ENCODE measurements at regions not wholly inside any gene's neighbourhood (a gene's known extent, or its start where the extent isn't known, plus 50 kb on each side); places are given as distances from the start of the nearest gene placed in this dataset.

DNA sequence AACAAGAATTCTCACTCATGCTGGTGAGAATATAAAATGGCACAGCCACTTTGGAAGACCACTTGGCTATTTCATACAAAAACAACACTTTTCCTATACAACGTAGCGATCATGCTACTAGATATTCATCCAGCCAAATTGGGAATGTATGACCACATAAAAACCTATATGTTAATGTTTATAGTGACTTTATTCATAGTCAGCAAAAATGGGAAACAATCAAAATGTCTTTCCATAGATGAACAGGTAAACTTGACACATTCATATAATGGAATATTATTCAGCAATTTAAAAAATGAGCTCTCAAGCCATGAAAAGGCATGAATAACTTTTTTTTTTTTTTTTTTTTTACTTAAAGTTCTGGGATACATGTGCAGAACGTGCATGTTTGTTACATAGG, 445.2 kb downstream of the ZBBX start:
- POLR2A ChIA-PET (ENCODE audit: low non-redundant PET): no interaction called here
- BruUV-seq (replicated peaks): no TSS peak
- TF ChIP-seq EZH2 (IDR thresholded peaks at IDR 0.05; ENCODE audit: borderline replicate concordance, low read depth, low read length, poor library complexity, severe bottlenecking): no peak
- TF ChIP-seq, protein P1, sequence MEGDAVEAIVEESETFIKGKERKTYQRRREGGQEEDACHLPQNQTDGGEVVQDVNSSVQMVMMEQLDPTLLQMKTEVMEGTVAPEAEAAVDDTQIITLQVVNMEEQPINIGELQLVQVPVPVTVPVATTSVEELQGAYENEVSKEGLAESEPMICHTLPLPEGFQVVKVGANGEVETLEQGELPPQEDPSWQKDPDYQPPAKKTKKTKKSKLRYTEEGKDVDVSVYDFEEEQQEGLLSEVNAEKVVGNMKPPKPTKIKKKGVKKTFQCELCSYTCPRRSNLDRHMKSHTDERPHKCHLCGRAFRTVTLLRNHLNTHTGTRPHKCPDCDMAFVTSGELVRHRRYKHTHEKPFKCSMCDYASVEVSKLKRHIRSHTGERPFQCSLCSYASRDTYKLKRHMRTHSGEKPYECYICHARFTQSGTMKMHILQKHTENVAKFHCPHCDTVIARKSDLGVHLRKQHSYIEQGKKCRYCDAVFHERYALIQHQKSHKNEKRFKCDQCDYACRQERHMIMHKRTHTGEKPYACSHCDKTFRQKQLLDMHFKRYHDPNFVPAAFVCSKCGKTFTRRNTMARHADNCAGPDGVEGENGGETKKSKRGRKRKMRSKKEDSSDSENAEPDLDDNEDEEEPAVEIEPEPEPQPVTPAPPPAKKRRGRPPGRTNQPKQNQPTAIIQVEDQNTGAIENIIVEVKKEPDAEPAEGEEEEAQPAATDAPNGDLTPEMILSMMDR (conservative IDR thresholded peaks at IDR 0.05; ENCODE audit: low read depth, low read length): no peak
- H3K36me3 ChIP-seq (ENCODE audit: insufficient read depth, low read length, poor library complexity, severe bottlenecking): no peaks in the 10 kb centered on the region
- no peak overlapping the region for H3K4me3 ChIP-seq (ENCODE audit: low read depth, low read length, poor library complexity, severe bottlenecking)
- no peak overlapping the region for H3K27ac ChIP-seq (ENCODE audit: low read depth, low read length, poor library complexity, severe bottlenecking)
- no peaks in the 10 kb centered on the region for H3K4me1 ChIP-seq (ENCODE audit: insufficient read depth, low read length, poor library complexity, severe bottlenecking)
- intact Hi-C loops (cut with micrococcal nuclease; ENCODE audit: unreplicated experiment): no loop called here
- no peaks in the 10 kb centered on the region for H3K27me3 ChIP-seq (replicated peaks; ENCODE audit: insufficient read depth, low read depth, low read length, poor library complexity)
- H3K9me3 ChIP-seq (ENCODE audit: low read depth, low read length, poor library complexity, severe bottlenecking): no peaks in the 10 kb centered on the region
- CTCF ChIA-PET: no interaction called here
- DNase-seq (ENCODE audit: low spot score): no peak

DNA sequence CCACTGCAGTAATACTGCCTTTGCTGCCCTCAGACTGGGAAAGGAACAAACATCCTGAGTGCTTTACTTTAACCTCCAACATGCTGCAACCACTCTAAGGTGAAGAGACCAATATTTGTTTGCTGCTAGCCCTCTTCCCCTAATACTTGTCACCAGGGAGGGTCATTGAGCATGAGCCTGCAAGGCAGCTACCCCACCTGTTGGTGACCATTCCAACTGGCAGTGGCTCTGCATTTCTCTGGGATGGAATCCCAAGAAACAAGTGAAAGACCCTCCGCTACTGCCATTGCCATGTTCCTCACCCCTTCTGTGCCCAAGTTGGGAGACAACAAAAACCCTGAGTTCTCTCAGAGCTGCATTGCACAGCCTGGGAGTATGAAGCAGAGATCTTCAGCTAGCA, 462.7 kb downstream of the ZBBX start:
- Histone ChIP-seq H3K4me3 (ENCODE audit: low read depth, low read length, poor library complexity, severe bottlenecking) (no peak overlapping the region), H3K27ac (ENCODE audit: low read depth, low read length, poor library complexity, severe bottlenecking) (no peak overlapping the region), H3K36me3 (ENCODE audit: insufficient read depth, low read length, poor library complexity, severe bottlenecking) (no peaks in the 10 kb centered on the region), H3K9me3 (ENCODE audit: low read depth, low read length, poor library complexity, severe bottlenecking) (peaks cover 19% of the 10 kb centered on the region), H3K4me1 (ENCODE audit: insufficient read depth, low read length, poor library complexity, severe bottlenecking) (no peaks in the 10 kb centered on the region), H3K27me3 (replicated peaks; ENCODE audit: insufficient read depth, low read depth, low read length, poor library complexity) (no peaks in the 10 kb centered on the region)
- intact Hi-C loops (cut with micrococcal nuclease; ENCODE audit: unreplicated experiment): no loop called here
- DNase-seq (ENCODE audit: low spot score): no peak
- BruUV-seq (replicated peaks): no TSS peak
- CTCF ChIA-PET: no interaction called here
- no peak for TF ChIP-seq EZH2 (IDR thresholded peaks at IDR 0.05; ENCODE audit: borderline replicate concordance, low read depth, low read length, poor library complexity, severe bottlenecking)
- TF ChIP-seq, protein P1 (conservative IDR thresholded peaks at IDR 0.05; ENCODE audit: low read depth, low read length): no peak
- POLR2A ChIA-PET (ENCODE audit: low non-redundant PET): no interaction called here

DNA sequence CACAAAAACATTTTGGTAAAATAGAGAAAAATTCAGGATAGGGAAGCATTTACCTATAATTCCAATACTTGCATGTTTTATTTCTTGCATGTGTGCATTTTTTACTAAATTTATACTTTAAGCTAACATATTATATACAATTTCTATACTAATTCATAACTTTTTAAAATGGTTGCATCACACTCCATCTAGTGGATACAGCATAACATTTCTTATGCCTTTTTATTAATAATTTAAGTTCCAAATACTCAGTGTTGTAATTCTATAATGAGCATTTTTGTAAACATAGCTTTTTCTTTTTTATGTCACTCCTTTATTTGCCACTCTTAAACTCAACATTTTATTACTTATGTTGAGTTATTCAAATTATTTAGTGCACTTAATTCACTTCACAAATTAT, 477.7 kb downstream of the ZBBX start:
- ChIA-PET CTCF (no interaction called here), POLR2A (ENCODE audit: low non-redundant PET) (no interaction called here)
- no peak overlapping the region for H3K27ac ChIP-seq (ENCODE audit: low read depth, low read length, poor library complexity, severe bottlenecking)
- no peaks in the 10 kb centered on the region for H3K27me3 ChIP-seq (replicated peaks; ENCODE audit: insufficient read depth, low read depth, low read length, poor library complexity)
- no peak for DNase-seq (ENCODE audit: low spot score)
- H3K9me3 ChIP-seq (ENCODE audit: low read depth, low read length, poor library complexity, severe bottlenecking): no peaks in the 10 kb centered on the region
- H3K4me3 ChIP-seq (ENCODE audit: low read depth, low read length, poor library complexity, severe bottlenecking): no peak overlapping the region
- H3K36me3 ChIP-seq (ENCODE audit: insufficient read depth, low read length, poor library complexity, severe bottlenecking): no peaks in the 10 kb centered on the region
- no TSS peak for BruUV-seq (replicated peaks)
- TF ChIP-seq EZH2 (IDR thresholded peaks at IDR 0.05; ENCODE audit: borderline replicate concordance, low read depth, low read length, poor library complexity, severe bottlenecking): no peak
- TF ChIP-seq, protein P1 (conservative IDR thresholded peaks at IDR 0.05; ENCODE audit: low read depth, low read length): no peak; the same call in 1 of the 2 replicates
- H3K4me1 ChIP-seq (ENCODE audit: insufficient read depth, low read length, poor library complexity, severe bottlenecking): no peaks in the 10 kb centered on the region
- intact Hi-C loops (cut with micrococcal nuclease; ENCODE audit: unreplicated experiment): no loop called here

Measured in A673 (cell line).